Liver (tissue), 3 donors: ENCODE measurements at regions not wholly inside any gene's neighbourhood (a gene's known extent, or its start where the extent isn't known, plus 50 kb on each side); places are given as distances from the start of the nearest gene placed in this dataset.

ENCODE experiments used
- HNF4A ChIP-seq, 2 donors: conservative IDR thresholded peaks; 2 replicates each; pipeline ENCODE4 v1.6.1; 2016; ENCODE audit warnings: antibody characterized with exemption in 2 of 2, mild to moderate bottlenecking in 2 of 2
- HNF4G ChIP-seq: IDR thresholded peaks from 2 replicates; pipeline ENCODE4 v1.6.1; 2016; ENCODE audit warnings: antibody characterized with exemption
- RAD21 ChIP-seq, 2 donors: IDR thresholded peaks; 2 replicates each; pipeline ENCODE4 v1.6.1; 2016; ENCODE audit warnings: antibody characterized with exemption in 2 of 2, mild to moderate bottlenecking in 2 of 2
- RXRA ChIP-seq, 2 donors: IDR thresholded peaks; 2 replicates each; pipeline ENCODE4 v1.6.1; 2017 to 2018; ENCODE audit warnings: antibody characterized with exemption in 2 of 2, mild to moderate bottlenecking in 1 of 2
- SP1 ChIP-seq: IDR thresholded peaks from 2 replicates; pipeline ENCODE4 v1.6.1; 2018; ENCODE audit warnings: antibody characterized with exemption, mild to moderate bottlenecking
- YY1 ChIP-seq: IDR thresholded peaks from 2 replicates; pipeline ENCODE4 v1.6.1; 2016; ENCODE audit warnings: antibody characterized with exemption, mild to moderate bottlenecking
- TF ChIP-seq, protein P1 (sequence below): fragments of 150-350 bp; IDR thresholded peaks from 2 replicates; pipeline ENCODE4 v1.5.1; 2017; ENCODE audit warnings: improper control_type of control experiment, low read depth, low read length; ENCODE audit not compliant: missing input control
- donor health status: healthy.
- donor health status: healthy.

GRCh38 chr1:198829356-198829755 is 190.5 kb downstream of the PTPRC start:
- no peak for TF ChIP-seq SP1
- TF ChIP-seq, protein P1, sequence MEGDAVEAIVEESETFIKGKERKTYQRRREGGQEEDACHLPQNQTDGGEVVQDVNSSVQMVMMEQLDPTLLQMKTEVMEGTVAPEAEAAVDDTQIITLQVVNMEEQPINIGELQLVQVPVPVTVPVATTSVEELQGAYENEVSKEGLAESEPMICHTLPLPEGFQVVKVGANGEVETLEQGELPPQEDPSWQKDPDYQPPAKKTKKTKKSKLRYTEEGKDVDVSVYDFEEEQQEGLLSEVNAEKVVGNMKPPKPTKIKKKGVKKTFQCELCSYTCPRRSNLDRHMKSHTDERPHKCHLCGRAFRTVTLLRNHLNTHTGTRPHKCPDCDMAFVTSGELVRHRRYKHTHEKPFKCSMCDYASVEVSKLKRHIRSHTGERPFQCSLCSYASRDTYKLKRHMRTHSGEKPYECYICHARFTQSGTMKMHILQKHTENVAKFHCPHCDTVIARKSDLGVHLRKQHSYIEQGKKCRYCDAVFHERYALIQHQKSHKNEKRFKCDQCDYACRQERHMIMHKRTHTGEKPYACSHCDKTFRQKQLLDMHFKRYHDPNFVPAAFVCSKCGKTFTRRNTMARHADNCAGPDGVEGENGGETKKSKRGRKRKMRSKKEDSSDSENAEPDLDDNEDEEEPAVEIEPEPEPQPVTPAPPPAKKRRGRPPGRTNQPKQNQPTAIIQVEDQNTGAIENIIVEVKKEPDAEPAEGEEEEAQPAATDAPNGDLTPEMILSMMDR, result no peak
- no peak for TF ChIP-seq RAD21 (IDR thresholded peaks at IDR 0.05)
- TF ChIP-seq RXRA (IDR thresholded peaks at IDR 0.05), result no peak
- no peak for TF ChIP-seq HNF4G
- TF ChIP-seq HNF4A (conservative IDR thresholded peaks at IDR 0.05), result no peak
- no peak for TF ChIP-seq YY1
